OCI-LY1 (cell line): ENCODE measurements at regions not wholly inside any gene's neighbourhood (a gene's known extent, or its start where the extent isn't known, plus 50 kb on each side); places are given as distances from the start of the nearest gene placed in this dataset.

Experiments
- H2AFZ ChIP-seq: fragments of 200-600 bp; sonication (generic), shearing (Covaris generic); 2 replicates; pipeline ENCODE4 v1.6.0; 2014; ENCODE audit warnings: antibody characterized with exemption, mild to moderate bottlenecking, low read length
- H3F3A ChIP-seq: fragments of 200-600 bp; sonication (generic), shearing (Covaris generic); 2 replicates; pipeline ENCODE4 v1.6.0; 2014; ENCODE audit warnings: mild to moderate bottlenecking, antibody characterized with exemption, low read length, moderate library complexity; ENCODE audit not compliant: insufficient read depth
- H3K27ac ChIP-seq: fragments of 200-600 bp; sonication (generic); 2 replicates; pipeline ENCODE4 v1.5.1; 2014; ENCODE audit warnings: low read length, mixed run types, mild to moderate bottlenecking, low read depth; ENCODE audit not compliant: poor library complexity, severe bottlenecking
- H3K27me3 ChIP-seq: fragments of 200-600 bp; sonication (generic); 2 replicates; pipeline ENCODE4 v1.6.0; 2014; ENCODE audit warnings: antibody characterized with exemption, mild to moderate bottlenecking, low read length, moderate library complexity; ENCODE audit not compliant: insufficient read depth
- H3K36me3 ChIP-seq: fragments of 200-600 bp; sonication (generic); 2 replicates; pipeline ENCODE4 v1.6.1; 2014; ENCODE audit warnings: mild to moderate bottlenecking, antibody characterized with exemption, low read length, moderate library complexity, mixed read lengths; ENCODE audit not compliant: insufficient read depth
- H3K4me1 ChIP-seq: fragments of 200-600 bp; sonication (generic); 2 replicates; pipeline ENCODE4 v1.5.1; 2014; ENCODE audit warnings: mild to moderate bottlenecking, low read length, moderate library complexity; ENCODE audit not compliant: insufficient read depth, severe bottlenecking
- H3K4me2 ChIP-seq: fragments of 200-600 bp; sonication (generic), shearing (Covaris generic); 2 replicates; pipeline ENCODE4 v1.6.1; 2014; ENCODE audit warnings: low read length
- H3K4me3 ChIP-seq: fragments of 200-600 bp; sonication (generic); 2 replicates; pipeline ENCODE4 v1.5.1; 2014; ENCODE audit warnings: low read length, low read depth, mild to moderate bottlenecking, mixed read lengths; ENCODE audit not compliant: poor library complexity, severe bottlenecking
- H3K79me2 ChIP-seq: fragments of 200-600 bp; shearing (Covaris generic); 2 replicates; pipeline ENCODE4 v1.6.1; 2016; ENCODE audit warnings: mixed run types, low read length, mixed read lengths; ENCODE audit not compliant: insufficient read depth
- H3K9ac ChIP-seq: fragments of 200-600 bp; sonication (generic), shearing (Covaris generic); 2 replicates; pipeline ENCODE4 v1.6.1; 2014; ENCODE audit warnings: mild to moderate bottlenecking, low read length, mixed read lengths
- H3K9me2 ChIP-seq: fragments of 200-600 bp; sonication (generic), shearing (Covaris generic); 2 replicates; pipeline ENCODE4 v1.6.1; 2014; ENCODE audit warnings: low read depth, mild to moderate bottlenecking, low read length, mixed read lengths
- H3K9me3 ChIP-seq: fragments of 200-600 bp; shearing (Covaris generic); 2 replicates; pipeline ENCODE4 v1.6.1; 2014; ENCODE audit warnings: low read length, mixed read lengths
- H4K20me1 ChIP-seq: fragments of 200-600 bp; sonication (generic), shearing (Covaris generic); 2 replicates; pipeline ENCODE4 v1.6.0; 2016; ENCODE audit warnings: mild to moderate bottlenecking, low read length; ENCODE audit not compliant: insufficient read depth
- CTCF ChIP-seq: fragments of 200-600 bp; sonication (generic), shearing (Covaris generic); IDR thresholded peaks from 2 replicates; pipeline ENCODE4 v1.5.1; 2017; ENCODE audit warnings: mild to moderate bottlenecking, antibody characterized with exemption, low read length, moderate library complexity, mixed read lengths
- EZH2 ChIP-seq: fragments of 200-600 bp; sonication (generic), shearing (Covaris generic); IDR thresholded peaks from 2 replicates; pipeline ENCODE4 v1.8.0; 2017; ENCODE audit warnings: borderline replicate concordance, mixed run types, mild to moderate bottlenecking, antibody characterized with exemption, low read length, moderate library complexity, mixed read lengths

DNA sequence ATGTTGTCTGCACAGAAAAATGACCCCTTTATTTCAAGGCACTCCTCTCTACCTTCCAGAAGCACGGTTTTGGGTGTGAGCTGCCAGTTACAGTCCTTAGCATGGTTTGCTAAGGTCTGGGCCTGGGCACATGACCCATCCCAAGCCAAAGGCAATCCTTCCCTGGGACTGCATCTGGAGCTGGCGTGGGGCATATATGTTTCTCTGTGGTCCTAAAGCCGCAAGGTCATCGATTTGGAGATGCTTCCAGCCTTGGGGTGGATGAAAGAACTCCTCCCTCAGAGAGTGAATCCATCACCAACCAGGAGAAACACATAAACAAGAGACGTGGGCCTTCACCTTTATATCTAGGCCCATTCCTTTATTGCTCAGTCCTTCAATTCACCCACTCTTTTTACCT, 50.1 kb upstream of the IGFBP3 start:
- Histone ChIP-seq H3K79me2 (no peaks in the 10 kb centered on the region), H3F3A (no peaks in the 10 kb centered on the region), H3K36me3 (no peaks in the 10 kb centered on the region), H3K4me1 (no peaks in the 10 kb centered on the region), H3K27ac (no peak overlapping the region), H4K20me1 (no peaks in the 10 kb centered on the region), H3K4me2 (no peak overlapping the region), H2AFZ (no peak overlapping the region), H3K9me2 (no peaks in the 10 kb centered on the region), H3K9me3 (no peaks in the 10 kb centered on the region), H3K4me3 (no peak overlapping the region), H3K27me3 (no peaks in the 10 kb centered on the region), H3K9ac (no peak overlapping the region)
- TF ChIP-seq EZH2 (no peak), CTCF (no peak)
